ENCODE measurements at regions not wholly inside any gene's neighbourhood (a gene's known extent, or its start where the extent isn't known, plus 50 kb on each side); places are given as distances from the start of the nearest gene placed in this dataset.

- DNase-seq (ENCODE audit: low read depth in 3 of 3): no peak
Measured at GRCh38 chr13:31441800-31442510, 242.2 kb downstream of the B3GLCT start.

- DNase-seq (ENCODE audit: low read depth in 3 of 3): no peak
Measured at GRCh38 chr13:31442571-31442970, 242.8 kb downstream of the B3GLCT start.

GRCh38 chr13:31444266-31444856, 244.6 kb downstream of the B3GLCT start:
- no peak for DNase-seq (ENCODE audit: low read depth in 3 of 3)

GRCh38 chr13:31452525-31452924, 252.8 kb downstream of the B3GLCT start:
- no peak for DNase-seq (ENCODE audit: low read depth in 3 of 3)

- no peak for DNase-seq (ENCODE audit: low read depth in 3 of 3)
Measured at GRCh38 chr13:31455581-31455980, 255.8 kb downstream of the B3GLCT start.

- DNase-seq (ENCODE audit: low read depth in 3 of 3): no peak
Measured at GRCh38 chr13:31456056-31456455, 256.3 kb downstream of the B3GLCT start.

GRCh38 chr13:31460061-31460460, 260.3 kb downstream of the B3GLCT start:
- DNase-seq (ENCODE audit: low read depth in 3 of 3): no peak

GRCh38 chr13:31461923-31462322, 262.1 kb downstream of the B3GLCT start:
- no peak for DNase-seq (ENCODE audit: low read depth in 3 of 3)

- DNase-seq (ENCODE audit: low read depth in 3 of 3): no peak
Measured at GRCh38 chr13:31462766-31463165, 263.0 kb downstream of the B3GLCT start.

GRCh38 chr13:31468114-31468902, 268.5 kb downstream of the B3GLCT start:
- no peak for DNase-seq (ENCODE audit: low read depth in 3 of 3)

GRCh38 chr13:31469377-31469776, 269.6 kb downstream of the B3GLCT start:
- DNase-seq (ENCODE audit: low read depth in 3 of 3): no peak

GRCh38 chr13:31476266-31476665, 263.1 kb upstream of the RXFP2 start:
- no peak for DNase-seq (ENCODE audit: low read depth in 3 of 3)

GRCh38 chr13:31476753-31477152, 262.6 kb upstream of the RXFP2 start:
- DNase-seq (ENCODE audit: low read depth in 3 of 3): no peak

GRCh38 chr13:31477961-31478360, 261.4 kb upstream of the RXFP2 start:
- no peak for DNase-seq (ENCODE audit: low read depth in 3 of 3)

GRCh38 chr13:31485183-31485582, 254.1 kb upstream of the RXFP2 start:
- no peak for DNase-seq (ENCODE audit: low read depth in 3 of 3)

GRCh38 chr13:31485651-31486051, 253.7 kb upstream of the RXFP2 start:
- DNase-seq (ENCODE audit: low read depth in 3 of 3): no peak

- DNase-seq (ENCODE audit: low read depth in 3 of 3): no peak
Measured at GRCh38 chr13:31495336-31495735, 244.0 kb upstream of the RXFP2 start.

GRCh38 chr13:31499274-31499673, 240.1 kb upstream of the RXFP2 start:
- DNase-seq (ENCODE audit: low read depth in 3 of 3): no peak

GRCh38 chr13:31503626-31504025, 235.7 kb upstream of the RXFP2 start:
- DNase-seq (ENCODE audit: low read depth in 3 of 3): no peak

GRCh38 chr13:31504918-31505317, 234.4 kb upstream of the RXFP2 start:
- DNase-seq (ENCODE audit: low read depth in 3 of 3): no peak

GRCh38 chr13:31512331-31512730, 227.0 kb upstream of the RXFP2 start:
- DNase-seq (ENCODE audit: low read depth in 3 of 3): no peak

GRCh38 chr13:31514932-31515331, 224.4 kb upstream of the RXFP2 start:
- DNase-seq (ENCODE audit: low read depth in 3 of 3): no peak

- DNase-seq (ENCODE audit: low read depth in 3 of 3): no peak
Measured at GRCh38 chr13:31515427-31515826, 223.9 kb upstream of the RXFP2 start.

Data from stimulated activated CD4-positive, alpha-beta T cell treated with anti-CD3 and anti-CD28 coated beads, TNF-alpha, amount 100 ng/mL, for 4 hours (primary cell).